GM11168 (cell line): ENCODE measurements at regions not wholly inside any gene's neighbourhood (a gene's known extent, or its start where the extent isn't known, plus 50 kb on each side); places are given as distances from the start of the nearest gene placed in this dataset.

Experiments used
- in situ Hi-C: fragments of 300-500 bp; cut with MboI; formaldehyde crosslinking; loops from one replicate; pipeline ENCODE4 v1.12.0; 2022; ENCODE audit warnings: low sequenced_read_pairs; ENCODE audit not compliant: unreplicated experiment

GRCh38 chr9:111151537-111151936, 113.3 kb upstream of the LPAR1 start:
- in situ Hi-C loops, result no loop called here

GRCh38 chr9:111150181-111150580, 111.9 kb upstream of the LPAR1 start:
- in situ Hi-C loops, result no loop called here

GRCh38 chr9:111149018-111149759, 110.9 kb upstream of the LPAR1 start:
- in situ Hi-C loops, result no loop called here

- in situ Hi-C loops, result no loop called here
Measured at GRCh38 chr9:111148052-111149017, 110.1 kb upstream of the LPAR1 start.

- in situ Hi-C loops, result no loop called here
Measured at GRCh38 chr9:111147041-111147440, 108.8 kb upstream of the LPAR1 start.

GRCh38 chr9:111144741-111145140, 106.5 kb upstream of the LPAR1 start:
- in situ Hi-C loops, result no loop called here

GRCh38 chr9:111136180-111136579, 97.9 kb upstream of the LPAR1 start:
- in situ Hi-C loops, result no loop called here

- in situ Hi-C loops, result no loop called here
Measured at GRCh38 chr9:111131211-111131610, 92.9 kb upstream of the LPAR1 start.

GRCh38 chr9:111120526-111120925, 82.3 kb upstream of the LPAR1 start:
- in situ Hi-C loops, result no loop called here

GRCh38 chr9:111118256-111118948, 80.1 kb upstream of the LPAR1 start:
- in situ Hi-C loops, result no loop called here

- in situ Hi-C loops, result no loop called here
Measured at GRCh38 chr9:111114486-111114885, 76.2 kb upstream of the LPAR1 start.

GRCh38 chr9:111113712-111114111, 75.4 kb upstream of the LPAR1 start:
- in situ Hi-C loops, result no loop called here

- in situ Hi-C loops, result no loop called here
Measured at GRCh38 chr9:111110805-111111204, 72.5 kb upstream of the LPAR1 start.

GRCh38 chr9:111108946-111109345, 70.7 kb upstream of the LPAR1 start:
- in situ Hi-C loops, result no loop called here

GRCh38 chr9:111107141-111107540, 68.9 kb upstream of the LPAR1 start:
- in situ Hi-C loops, result no loop called here

- in situ Hi-C loops, result no loop called here
Measured at GRCh38 chr9:111106202-111106601, 67.9 kb upstream of the LPAR1 start.

GRCh38 chr9:111102793-111103464, 64.7 kb upstream of the LPAR1 start:
- in situ Hi-C loops, result no loop called here

GRCh38 chr9:111099199-111100008, 61.1 kb upstream of the LPAR1 start:
- in situ Hi-C loops, result no loop called here

- in situ Hi-C loops, result no loop called here
Measured at GRCh38 chr9:111098093-111098492, 59.8 kb upstream of the LPAR1 start.
